Erythroblast (primary cell): ENCODE measurements at regions not wholly inside any gene's neighbourhood (a gene's known extent, or its start where the extent isn't known, plus 50 kb on each side); places are given as distances from the start of the nearest gene placed in this dataset.

Source experiments
- GATA1 ChIP-seq: IDR thresholded peaks from 2 replicates; pipeline ENCODE4 v1.6.1; 2011; ENCODE audit warnings: low read depth, mild to moderate bottlenecking, control low read depth, low read length, moderate library complexity
- POLR2A ChIP-seq: IDR thresholded peaks from 2 replicates; pipeline ENCODE4 v1.6.1; 2011; ENCODE audit warnings: mild to moderate bottlenecking, low read length

DNA sequence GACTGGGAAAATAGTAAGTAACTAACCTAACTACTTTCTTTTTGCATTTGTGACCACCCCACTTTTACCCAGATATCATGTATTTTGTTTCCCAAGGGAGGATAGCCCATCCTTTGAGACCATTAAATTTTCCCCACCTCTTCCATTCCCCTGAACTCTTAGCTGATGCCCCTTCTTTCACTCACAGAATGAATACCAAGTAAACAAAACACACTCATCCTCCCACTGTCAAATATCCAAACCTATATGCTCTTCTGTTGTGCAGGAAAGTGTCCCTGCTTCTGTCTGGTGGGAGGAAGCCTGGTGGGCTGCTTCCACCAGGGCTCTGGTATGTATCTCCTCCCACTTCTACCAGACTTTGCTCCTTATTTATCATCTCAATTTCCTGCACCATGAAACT lies 64.6 kb upstream of the PARD3B start:
- TF ChIP-seq POLR2A, result no peak
- no peak for TF ChIP-seq GATA1
